Smooth muscle cell (in vitro differentiated cells): ENCODE measurements at regions not wholly inside any gene's neighbourhood (a gene's known extent, or its start where the extent isn't known, plus 50 kb on each side); places are given as distances from the start of the nearest gene placed in this dataset. TPM values are rescaled to one million over a fixed set of nuclear protein-coding genes. Genes with fewer than 3 reads are reported as not detected.

Experiments used
- DNase-seq: peaks from one replicate; lab custom pipeline; 2025; ENCODE audit not compliant: unreplicated experiment; lab: John Stamatoyannopoulos, UW
- H2AFZ ChIP-seq: fragments of 200-600 bp; sonication (generic); 2 replicates; pipeline ENCODE4 v1.6.0; 2016; ENCODE audit warnings: antibody characterized with exemption, low read depth, mild to moderate bottlenecking
- H3F3A ChIP-seq: fragments of 200-600 bp; sonication (generic); 2 replicates; pipeline ENCODE4 v1.6.0; 2017; ENCODE audit warnings: antibody characterized with exemption, low read depth
- H3K27ac ChIP-seq: fragments of 200-600 bp; sonication (generic); 2 replicates; pipeline ENCODE4 v1.5.1; 2016; ENCODE audit warnings: low read depth, mild to moderate bottlenecking
- H3K27me3 ChIP-seq: fragments of 200-600 bp; sonication (generic); 2 replicates; pipeline ENCODE4 v1.6.1; 2016; ENCODE audit warnings: low read depth, mild to moderate bottlenecking
- H3K36me3 ChIP-seq: fragments of 200-600 bp; sonication (generic); 2 replicates; pipeline ENCODE4 v1.5.1; 2016; ENCODE audit warnings: low read depth
- H3K4me1 ChIP-seq: fragments of 200-600 bp; sonication (generic); 2 replicates; pipeline ENCODE4 v1.5.1; 2016; ENCODE audit warnings: low read depth
- H3K4me2 ChIP-seq: fragments of 200-600 bp; sonication (generic); 2 replicates; pipeline ENCODE4 v1.6.0; 2016; ENCODE audit warnings: mild to moderate bottlenecking
- H3K4me3 ChIP-seq: fragments of 200-600 bp; sonication (generic); 2 replicates; pipeline ENCODE4 v1.5.1; 2016; ENCODE audit warnings: mild to moderate bottlenecking
- H3K79me2 ChIP-seq: fragments of 200-600 bp; sonication (generic); 2 replicates; pipeline ENCODE4 v1.6.0; 2016; ENCODE audit warnings: low read depth, mild to moderate bottlenecking
- H3K9ac ChIP-seq: fragments of 200-600 bp; sonication (generic); 2 replicates; pipeline ENCODE4 v1.6.0; 2016; ENCODE audit warnings: low read depth
- H3K9me3 ChIP-seq: fragments of 200-600 bp; sonication (generic); replicated peaks from 2 replicates; pipeline ENCODE4 v1.5.1; 2016; ENCODE audit warnings: low read depth
- H4K20me1 ChIP-seq: fragments of 200-600 bp; sonication (generic); 2 replicates; pipeline ENCODE4 v1.6.0; 2016; ENCODE audit warnings: low read depth
- CTCF ChIP-seq: fragments of 200-600 bp; sonication (generic); IDR thresholded peaks from 2 replicates; pipeline ENCODE4 v1.5.1; 2017; ENCODE audit warnings: borderline replicate concordance, mild to moderate bottlenecking, antibody characterized with exemption; ENCODE audit not compliant: insufficient read depth, poor library complexity, severe bottlenecking
- WGBS: methylation state at CpG from one replicate; pipeline ENCODE4 v1.1.7; 2016; ENCODE audit warnings: low lambda C conversion rate; 5-methylcytosine and 5-hydroxymethylcytosine counted together
- small RNA-seq: library from RNA; depleted of rRNA; stranded (forward); fragments of <200 nt; gene quantifications from one replicate; pipeline ENCODE3, GENCODE V24; 2014

- H3K9me3 ChIP-seq: no peaks in the 10 kb centered on the region
- WGBS: 88% methylated on average over 5 of the region's 5 CpGs
- no peaks in the 10 kb centered on the region for H3K27me3 ChIP-seq
- H4K20me1 ChIP-seq: no peaks in the 10 kb centered on the region
- no peak overlapping the region for H3K27ac ChIP-seq
- H3K4me2 ChIP-seq: no peak overlapping the region
- H3K4me3 ChIP-seq: no peak overlapping the region
- no peaks in the 10 kb centered on the region for H3K79me2 ChIP-seq
- no peak overlapping the region for H3K9ac ChIP-seq
- H3K36me3 ChIP-seq: no peaks in the 10 kb centered on the region
- DNase-seq: no peak
- H3F3A ChIP-seq: no peaks in the 10 kb centered on the region
- H3K4me1 ChIP-seq: peaks cover 14% of the 10 kb centered on the region
- no peak for TF ChIP-seq CTCF
- no peak overlapping the region for H2AFZ ChIP-seq
These were observed 51.7 kb upstream of the AP1S2 start for GRCh38 chrX:15906041-15906943.

Small RNAs in the stretch of these regions (small RNA-seq; reads per million reads assigned to genes)
- not detected for gene RNU5F-7P
